ENCODE measurements at regions not wholly inside any gene's neighbourhood (a gene's known extent, or its start where the extent isn't known, plus 50 kb on each side); places are given as distances from the start of the nearest gene placed in this dataset.

DNA sequence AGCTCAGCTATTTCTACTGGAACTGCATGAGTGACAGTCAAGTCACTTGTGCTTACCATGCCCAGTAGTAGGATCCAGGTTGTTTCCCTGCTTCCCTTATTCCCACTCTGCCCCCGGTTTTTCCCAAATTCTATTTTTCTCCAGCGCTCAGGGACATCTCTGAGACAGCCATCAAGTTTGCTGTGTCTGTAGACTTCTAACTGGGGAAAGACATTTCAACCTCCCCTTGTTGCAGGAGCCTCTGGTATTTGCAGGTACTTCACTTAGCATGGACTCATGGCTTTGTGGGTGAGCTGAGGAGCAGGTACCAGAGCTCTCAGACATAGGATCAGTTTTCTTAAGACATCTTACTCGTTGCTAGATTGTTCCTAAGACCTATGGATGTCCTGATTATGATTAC is 801.6 kb upstream of the RBFOX1 start:
- intact Hi-C loops (cut with DNase I): no loop called here

GRCh38 chr16:6528217-6528616 is 804.4 kb upstream of the RBFOX1 start:
- no peak overlapping the region for H3K4me3 ChIP-seq
- no peaks in the 10 kb centered on the region for H3K9me3 ChIP-seq
- no peak for TF ChIP-seq CTCF (IDR thresholded peaks at IDR 0.05)
- H3K27me3 ChIP-seq: no peaks in the 10 kb centered on the region
- H3K4me1 ChIP-seq: no peaks in the 10 kb centered on the region
- H3K36me3 ChIP-seq: no peaks in the 10 kb centered on the region
- intact Hi-C loops (cut with DNase I): no loop called here
- no peak overlapping the region for H3K27ac ChIP-seq
- DNase-seq: no peak
- no peak overlapping the region for H3K9ac ChIP-seq (ENCODE audit: low read depth in 2 of 2, low read length in 2 of 2)

More for the DNA sequence above, 801.6 kb upstream of the RBFOX1 start:
- Histone ChIP-seq H3K27ac (no peak overlapping the region), H3K4me3 (no peak overlapping the region), H3K9me3 (no peaks in the 10 kb centered on the region), H3K9ac (ENCODE audit: low read depth in 2 of 2, low read length in 2 of 2) (no peak overlapping the region), H3K27me3 (no peaks in the 10 kb centered on the region), H3K4me1 (no peaks in the 10 kb centered on the region), H3K36me3 (no peaks in the 10 kb centered on the region)
- DNase-seq: no peak
- TF ChIP-seq CTCF (IDR thresholded peaks at IDR 0.05): no peak

GRCh38 chr16:6527646-6528045 is 805.0 kb upstream of the RBFOX1 start:
- intact Hi-C loops (cut with DNase I): no loop called here
- no peaks in the 10 kb centered on the region for H3K9me3 ChIP-seq
- TF ChIP-seq CTCF (IDR thresholded peaks at IDR 0.05): no peak

GRCh38 chr16:6524501-6524900 is 808.1 kb upstream of the RBFOX1 start:
- no peak for DNase-seq
- no peak overlapping the region for H3K4me3 ChIP-seq
- intact Hi-C loops (cut with DNase I): no loop called here
- TF ChIP-seq CTCF (IDR thresholded peaks at IDR 0.05): no peak
- H3K27ac ChIP-seq: no peak overlapping the region
- no peaks in the 10 kb centered on the region for H3K4me1 ChIP-seq
- no peaks in the 10 kb centered on the region for H3K27me3 ChIP-seq
- H3K9me3 ChIP-seq: no peaks in the 10 kb centered on the region
- no peaks in the 10 kb centered on the region for H3K36me3 ChIP-seq
- no peak overlapping the region for H3K9ac ChIP-seq (ENCODE audit: low read depth in 2 of 2, low read length in 2 of 2)

More at GRCh38 chr16:6527646-6528045, 805.0 kb upstream of the RBFOX1 start:
- no peaks in the 10 kb centered on the region for H3K27me3 ChIP-seq
- no peaks in the 10 kb centered on the region for H3K36me3 ChIP-seq
- H3K27ac ChIP-seq: no peak overlapping the region
- no peaks in the 10 kb centered on the region for H3K4me1 ChIP-seq
- DNase-seq: no peak
- no peak overlapping the region for H3K4me3 ChIP-seq
- no peak overlapping the region for H3K9ac ChIP-seq (ENCODE audit: low read depth in 2 of 2, low read length in 2 of 2)

GRCh38 chr16:6517020-6517720 is 815.5 kb upstream of the RBFOX1 start:
- H3K9me3 ChIP-seq: no peaks in the 10 kb centered on the region
- no peaks in the 10 kb centered on the region for H3K27me3 ChIP-seq
- H3K4me1 ChIP-seq: no peaks in the 10 kb centered on the region
- no peak overlapping the region for H3K4me3 ChIP-seq
- no peak overlapping the region for H3K27ac ChIP-seq
- no peak for DNase-seq
- H3K36me3 ChIP-seq: no peaks in the 10 kb centered on the region
- no peak for TF ChIP-seq CTCF (IDR thresholded peaks at IDR 0.05)
- no peak overlapping the region for H3K9ac ChIP-seq (ENCODE audit: low read depth in 2 of 2, low read length in 2 of 2)
- intact Hi-C loops (cut with DNase I): no loop called here

Measured in colonic mucosa (tissue), 4 donors.